K562 (cell line): ENCODE measurements at regions not wholly inside any gene's neighbourhood (a gene's known extent, or its start where the extent isn't known, plus 50 kb on each side); places are given as distances from the start of the nearest gene placed in this dataset.

Experiments used
- ATAC-seq: fragments of 200-7000 bp; cut with Tn5 transposase; 3 replicates; pipeline ENCODE4 v1.9.1; 2020; ENCODE audit warnings: moderate library complexity
- BruUV-seq: library from RNA; stranded (reverse); fragments of 400-500 nt; replicated peaks from 2 replicates; lab custom pipeline; 2021; lab: Mats Ljungman, UMichigan
- CTCF ChIA-PET: fragments of 300-600 bp; formaldehyde crosslinking; extraction: SDS; loops from one replicate; lab custom pipeline; 2021; ENCODE audit warnings: low intra/inter-chr PET ratio; lab: Yijun Ruan, JAX
- POLR2A ChIA-PET: fragments of 300-600, 350-650 bp; sonication (Branson Sonifier 250); formaldehyde crosslinking; extraction: SDS; loops from one replicate; lab custom pipeline; 2021; ENCODE audit warnings: antibody characterized with exemption, inconsistent platforms; lab: Yijun Ruan, JAX
- DNase-seq, 4 experiments: peaks; one replicate each; pipeline versions ENCODE4 v3.0.0 to v3.0.0-alpha.2; 2011 to 2018; ENCODE audit warnings: low spot score in 3 of 4, mixed read lengths in 3 of 4; ENCODE audit errors: extremely low read depth in 1 of 4
- FAIRE-seq: peaks from 2 replicates; lab custom pipeline; 2011; peaks lifted over from hg19 to GRCh38; lab: Jason Lieb, UNC
- H2AFZ ChIP-seq: 2 replicates; pipeline ENCODE4 v1.6.0; 2011; ENCODE audit warnings: low read depth, low read length, control low read depth, inconsistent platforms
- H3K27ac ChIP-seq: fragments of 200-600 bp; 3 replicates; pipeline ENCODE4 v1.8.0; 2011; ENCODE audit warnings: low read depth, mild to moderate bottlenecking, control low read depth, inconsistent platforms, low read length, moderate library complexity, mixed read lengths; ENCODE audit errors: extremely low read depth
- H3K27me3 ChIP-seq, 2 experiments: fragments of 300-600 bp in 1 of 2; 2 replicates in 1 of 2; 3 replicates in 1 of 2; pipeline versions ENCODE4 v1.6.0 to v1.8.0; 2011; ENCODE audit warnings: inconsistent platforms in 2 of 2, low read length in 2 of 2, mild to moderate bottlenecking in 1 of 2, mixed read lengths in 1 of 2, moderate library complexity in 1 of 2; ENCODE audit not compliant: control insufficient read depth in 2 of 2, insufficient read depth in 2 of 2
- H3K36me3 ChIP-seq: fragments of 300-600 bp; 3 replicates; pipeline ENCODE4 v1.8.0; 2011; ENCODE audit warnings: mild to moderate bottlenecking, low read length, inconsistent platforms; ENCODE audit not compliant: control insufficient read depth, insufficient read depth
- H3K4me1 ChIP-seq, 2 experiments: fragments of 200-600 bp in 1 of 2; replicated peaks in 1 of 2; 2 replicates in 1 of 2; 3 replicates in 1 of 2; pipeline versions ENCODE4 v1.5.1 to v1.8.0; 2011; ENCODE audit warnings: inconsistent platforms in 2 of 2, low read length in 2 of 2, mild to moderate bottlenecking in 1 of 2, mixed read lengths in 1 of 2, moderate library complexity in 1 of 2; ENCODE audit not compliant: control insufficient read depth in 2 of 2, insufficient read depth in 2 of 2
- H3K4me2 ChIP-seq: 2 replicates; pipeline ENCODE4 v1.6.1; 2011; ENCODE audit warnings: low read length, control low read depth, inconsistent platforms, mixed read lengths; ENCODE audit not compliant: insufficient read depth
- H3K4me3 ChIP-seq: fragments of 200-600 bp; sonication (generic), shearing (Covaris generic); 2 replicates; pipeline ENCODE4 v1.5.1; 2016; ENCODE audit warnings: control low read depth, inconsistent platforms
- H3K79me2 ChIP-seq: fragments of 200-600 bp; 3 replicates; pipeline ENCODE4 v1.8.0; 2011; ENCODE audit warnings: low read length, inconsistent platforms; ENCODE audit not compliant: control insufficient read depth, insufficient read depth
- H3K9ac ChIP-seq, 2 experiments: 2 replicates each; pipeline versions ENCODE4 v1.6.0 to v1.6.1; 2011; ENCODE audit warnings: low read depth in 2 of 2, low read length in 2 of 2, control low read depth in 1 of 2, inconsistent platforms in 1 of 2, mild to moderate bottlenecking in 1 of 2, mixed read lengths in 1 of 2; ENCODE audit not compliant: insufficient read depth in 1 of 2
- H3K9me1 ChIP-seq: one replicate; pipeline ENCODE4 v1.6.0; 2011; ENCODE audit warnings: inconsistent platforms, mild to moderate bottlenecking, low read length, moderate library complexity; ENCODE audit not compliant: control insufficient read depth, insufficient read depth
- H3K9me3 ChIP-seq: replicated peaks from 2 replicates; pipeline ENCODE4 v1.5.1; 2011; ENCODE audit warnings: low read depth, low read length, inconsistent platforms; ENCODE audit not compliant: control insufficient read depth, insufficient read depth
- H4K20me1 ChIP-seq: replicated peaks from 2 replicates; pipeline ENCODE4 v1.6.1; 2011; ENCODE audit warnings: low read length, inconsistent platforms, mixed read lengths; ENCODE audit not compliant: control insufficient read depth, insufficient read depth
- IFI16 ChIP-seq: fragments of 250-450 bp; sonication (Bioruptor Pico); IDR thresholded peaks from 2 replicates; pipeline ENCODE4 v2.1.2; 2022; ENCODE audit warnings: mild to moderate bottlenecking, inconsistent platforms
- LEF1 ChIP-seq: fragments of 450-650 bp; IDR thresholded peaks from 2 replicates; pipeline ENCODE4 v1.6.1; 2016; ENCODE audit warnings: mild to moderate bottlenecking
- MAFK ChIP-seq: IDR thresholded peaks from 2 replicates; pipeline ENCODE4 v1.6.1; 2011; ENCODE audit warnings: low read length, improper control_type of control experiment
- MIER1 ChIP-seq: fragments of 450-650 bp; IDR thresholded peaks from 2 replicates; pipeline ENCODE4 v1.6.1; 2016; ENCODE audit warnings: antibody characterized with exemption, mild to moderate bottlenecking, low read depth
- SREBF2 ChIP-seq: sonication (generic); formaldehyde crosslinking; IDR thresholded peaks from 2 replicates; pipeline ENCODE4 v1.4.0; 2020; ENCODE audit warnings: mild to moderate bottlenecking, missing genetic modification reagents
- STAT5B ChIP-seq: fragments of 250-450 bp; sonication (Bioruptor Pico); IDR thresholded peaks from 2 replicates; pipeline ENCODE4 v1.8.0; 2021; ENCODE audit warnings: mild to moderate bottlenecking, inconsistent platforms
- ZNF311 ChIP-seq: fragments of 250-450 bp; sonication (Bioruptor Pico); IDR thresholded peaks from 2 replicates; pipeline ENCODE4 v1.4.0; 2020; ENCODE audit warnings: mild to moderate bottlenecking, moderate library complexity
- ZNF79 ChIP-seq: fragments of 250-450 bp; sonication (Bioruptor Pico); IDR thresholded peaks from 2 replicates; pipeline ENCODE4 v1.4.0; 2020; ENCODE audit warnings: low read depth, mild to moderate bottlenecking, moderate library complexity
- WGBS: fragments of 100-300 bp; shearing (Covaris generic); methylation state at CpG from one replicate; pipeline ENCODE4 v1.1.6; 2016; ENCODE audit warnings: low coverage, mixed read lengths; ENCODE audit not compliant: insufficient coverage; ENCODE audit errors: missing lambda C conversion rate; 5-methylcytosine and 5-hydroxymethylcytosine counted together
- in situ Hi-C: fragments of 300-500 bp; cut with MboI; formaldehyde crosslinking; loops from 4 replicates; pipeline ENCODE4 v1.15.0; 2018; ENCODE audit warnings: inconsistent platforms, mixed read lengths
- intact Hi-C: fragments of 100-400 bp; cut with micrococcal nuclease; formaldehyde crosslinking; loops from 2 replicates; pipeline ENCODE4 v1.14.2; 2022
- TF ChIP-seq, protein P1 (sequence below): sonication (generic); formaldehyde crosslinking; IDR thresholded peaks from 2 replicates; pipeline ENCODE4 v1.8.0; 2022; ENCODE audit warnings: missing genetic modification reagents, mild to moderate bottlenecking, borderline replicate concordance
- TF ChIP-seq, protein P2 (sequence below): fragments of 450-650 bp; IDR thresholded peaks from 2 replicates; pipeline ENCODE4 v1.6.1; 2014; ENCODE audit warnings: low read depth, mild to moderate bottlenecking, moderate library complexity, borderline replicate concordance
- TF ChIP-seq, protein P3 (sequence below): fragments of 450-650 bp; formaldehyde crosslinking; IDR thresholded peaks from 2 replicates; pipeline ENCODE4 v1.4.0; 2020; ENCODE audit warnings: mild to moderate bottlenecking, moderate library complexity
- TF ChIP-seq, protein P4 (sequence below): IDR thresholded peaks from 2 replicates; pipeline ENCODE4 v1.6.1; 2011; ENCODE audit warnings: borderline replicate concordance, low read depth, mild to moderate bottlenecking, moderate library complexity, low read length; ENCODE audit not compliant: insufficient read depth, poor library complexity, severe bottlenecking
- TF ChIP-seq, protein P5 (sequence below): fragments of 200-400 bp; formaldehyde crosslinking; IDR thresholded peaks from 2 replicates; pipeline ENCODE4 v1.6.1; 2017; ENCODE audit warnings: mild to moderate bottlenecking, low read depth, low read length, moderate library complexity

DNA sequence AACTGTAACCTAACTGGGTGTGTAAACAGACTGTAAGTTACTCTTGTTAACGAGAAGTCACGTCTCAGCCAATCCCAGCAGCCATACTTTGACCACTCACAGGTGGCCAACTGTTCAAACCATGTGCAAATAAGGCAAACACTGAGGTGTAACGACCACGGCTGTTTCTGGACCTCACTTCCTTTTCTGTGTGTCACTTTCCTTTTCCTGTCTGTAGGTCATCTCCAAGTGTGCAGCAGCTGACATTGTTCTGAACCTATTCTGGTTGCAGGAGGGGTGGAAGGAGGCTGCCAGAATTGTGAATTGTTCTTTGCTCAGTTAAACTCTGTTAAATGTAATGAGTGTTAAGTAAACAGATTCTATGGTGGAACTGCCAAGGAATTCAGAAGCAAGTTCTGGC, 627.4 kb downstream of the KCNJ2 start (continued):
- TF ChIP-seq, protein P1, sequence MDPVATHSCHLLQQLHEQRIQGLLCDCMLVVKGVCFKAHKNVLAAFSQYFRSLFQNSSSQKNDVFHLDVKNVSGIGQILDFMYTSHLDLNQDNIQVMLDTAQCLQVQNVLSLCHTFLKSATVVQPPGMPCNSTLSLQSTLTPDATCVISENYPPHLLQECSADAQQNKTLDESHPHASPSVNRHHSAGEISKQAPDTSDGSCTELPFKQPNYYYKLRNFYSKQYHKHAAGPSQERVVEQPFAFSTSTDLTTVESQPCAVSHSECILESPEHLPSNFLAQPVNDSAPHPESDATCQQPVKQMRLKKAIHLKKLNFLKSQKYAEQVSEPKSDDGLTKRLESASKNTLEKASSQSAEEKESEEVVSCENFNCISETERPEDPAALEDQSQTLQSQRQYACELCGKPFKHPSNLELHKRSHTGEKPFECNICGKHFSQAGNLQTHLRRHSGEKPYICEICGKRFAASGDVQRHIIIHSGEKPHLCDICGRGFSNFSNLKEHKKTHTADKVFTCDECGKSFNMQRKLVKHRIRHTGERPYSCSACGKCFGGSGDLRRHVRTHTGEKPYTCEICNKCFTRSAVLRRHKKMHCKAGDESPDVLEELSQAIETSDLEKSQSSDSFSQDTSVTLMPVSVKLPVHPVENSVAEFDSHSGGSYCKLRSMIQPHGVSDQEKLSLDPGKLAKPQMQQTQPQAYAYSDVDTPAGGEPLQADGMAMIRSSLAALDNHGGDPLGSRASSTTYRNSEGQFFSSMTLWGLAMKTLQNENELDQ, result no peak
- TF ChIP-seq STAT5B (CRISPR knock-in tag), result no peak
- no peak for TF ChIP-seq ZNF311
- TF ChIP-seq MIER1, result no peak
- TF ChIP-seq, protein P2, sequence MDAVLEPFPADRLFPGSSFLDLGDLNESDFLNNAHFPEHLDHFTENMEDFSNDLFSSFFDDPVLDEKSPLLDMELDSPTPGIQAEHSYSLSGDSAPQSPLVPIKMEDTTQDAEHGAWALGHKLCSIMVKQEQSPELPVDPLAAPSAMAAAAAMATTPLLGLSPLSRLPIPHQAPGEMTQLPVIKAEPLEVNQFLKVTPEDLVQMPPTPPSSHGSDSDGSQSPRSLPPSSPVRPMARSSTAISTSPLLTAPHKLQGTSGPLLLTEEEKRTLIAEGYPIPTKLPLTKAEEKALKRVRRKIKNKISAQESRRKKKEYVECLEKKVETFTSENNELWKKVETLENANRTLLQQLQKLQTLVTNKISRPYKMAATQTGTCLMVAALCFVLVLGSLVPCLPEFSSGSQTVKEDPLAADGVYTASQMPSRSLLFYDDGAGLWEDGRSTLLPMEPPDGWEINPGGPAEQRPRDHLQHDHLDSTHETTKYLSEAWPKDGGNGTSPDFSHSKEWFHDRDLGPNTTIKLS, result no peak

DNA sequence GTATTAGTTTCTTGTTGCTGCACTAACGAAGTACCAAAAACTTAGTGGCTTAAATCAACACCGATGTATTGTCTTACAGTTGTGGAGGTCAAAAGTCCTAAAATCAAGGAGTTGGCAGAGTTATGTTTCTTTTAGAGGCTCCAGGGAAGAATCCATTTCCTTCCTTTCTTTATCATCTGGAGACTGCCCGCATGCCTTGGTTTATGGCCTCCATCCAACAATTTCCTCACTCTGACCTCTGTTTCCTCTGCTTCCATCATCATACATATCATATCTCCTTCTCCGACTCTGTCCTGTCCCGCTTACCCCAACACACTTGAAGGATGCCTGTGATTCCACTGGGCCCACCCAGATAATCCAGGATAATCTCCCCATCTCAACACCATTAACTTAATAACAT, 627.8 kb downstream of the KCNJ2 start:
- Histone ChIP-seq H3K36me3 (no peaks in the 10 kb centered on the region), H3K9me3 (no peaks in the 10 kb centered on the region), H3K4me2 (no peak overlapping the region), H3K9me1 (no peaks in the 10 kb centered on the region), H3K9ac (no peak overlapping the region), H3K27ac (no peak overlapping the region), H3K4me1 (no peaks in the 10 kb centered on the region), H3K4me3 (no peak overlapping the region), H2AFZ (no peak overlapping the region), H3K79me2 (no peaks in the 10 kb centered on the region), H3K27me3 (no peaks in the 10 kb centered on the region), H4K20me1 (no peaks in the 10 kb centered on the region)
- in situ Hi-C loops, result no loop called here
- ATAC-seq (no peak), DNase-seq (no peak), FAIRE-seq (no peak)
- ChIA-PET POLR2A (no interaction called here), CTCF (no interaction called here)
- WGBS, result 1% methylated on average over 5 of the region's 5 CpGs
- intact Hi-C loops, result no loop called here
- BruUV-seq, result no TSS peak
- TF ChIP-seq, protein P3, sequence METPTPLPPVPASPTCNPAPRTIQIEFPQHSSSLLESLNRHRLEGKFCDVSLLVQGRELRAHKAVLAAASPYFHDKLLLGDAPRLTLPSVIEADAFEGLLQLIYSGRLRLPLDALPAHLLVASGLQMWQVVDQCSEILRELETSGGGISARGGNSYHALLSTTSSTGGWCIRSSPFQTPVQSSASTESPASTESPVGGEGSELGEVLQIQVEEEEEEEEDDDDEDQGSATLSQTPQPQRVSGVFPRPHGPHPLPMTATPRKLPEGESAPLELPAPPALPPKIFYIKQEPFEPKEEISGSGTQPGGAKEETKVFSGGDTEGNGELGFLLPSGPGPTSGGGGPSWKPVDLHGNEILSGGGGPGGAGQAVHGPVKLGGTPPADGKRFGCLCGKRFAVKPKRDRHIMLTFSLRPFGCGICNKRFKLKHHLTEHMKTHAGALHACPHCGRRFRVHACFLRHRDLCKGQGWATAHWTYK (CRISPR knock-in tag), result no peak
- TF ChIP-seq, protein P4, sequence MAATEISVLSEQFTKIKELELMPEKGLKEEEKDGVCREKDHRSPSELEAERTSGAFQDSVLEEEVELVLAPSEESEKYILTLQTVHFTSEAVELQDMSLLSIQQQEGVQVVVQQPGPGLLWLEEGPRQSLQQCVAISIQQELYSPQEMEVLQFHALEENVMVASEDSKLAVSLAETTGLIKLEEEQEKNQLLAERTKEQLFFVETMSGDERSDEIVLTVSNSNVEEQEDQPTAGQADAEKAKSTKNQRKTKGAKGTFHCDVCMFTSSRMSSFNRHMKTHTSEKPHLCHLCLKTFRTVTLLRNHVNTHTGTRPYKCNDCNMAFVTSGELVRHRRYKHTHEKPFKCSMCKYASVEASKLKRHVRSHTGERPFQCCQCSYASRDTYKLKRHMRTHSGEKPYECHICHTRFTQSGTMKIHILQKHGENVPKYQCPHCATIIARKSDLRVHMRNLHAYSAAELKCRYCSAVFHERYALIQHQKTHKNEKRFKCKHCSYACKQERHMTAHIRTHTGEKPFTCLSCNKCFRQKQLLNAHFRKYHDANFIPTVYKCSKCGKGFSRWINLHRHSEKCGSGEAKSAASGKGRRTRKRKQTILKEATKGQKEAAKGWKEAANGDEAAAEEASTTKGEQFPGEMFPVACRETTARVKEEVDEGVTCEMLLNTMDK, result no peak
- TF ChIP-seq IFI16 (CRISPR knock-in tag), result no peak
- TF ChIP-seq ZNF79 (CRISPR knock-in tag), result no peak
- no peak for TF ChIP-seq SREBF2
- TF ChIP-seq MAFK, result no peak
- TF ChIP-seq, protein P5, sequence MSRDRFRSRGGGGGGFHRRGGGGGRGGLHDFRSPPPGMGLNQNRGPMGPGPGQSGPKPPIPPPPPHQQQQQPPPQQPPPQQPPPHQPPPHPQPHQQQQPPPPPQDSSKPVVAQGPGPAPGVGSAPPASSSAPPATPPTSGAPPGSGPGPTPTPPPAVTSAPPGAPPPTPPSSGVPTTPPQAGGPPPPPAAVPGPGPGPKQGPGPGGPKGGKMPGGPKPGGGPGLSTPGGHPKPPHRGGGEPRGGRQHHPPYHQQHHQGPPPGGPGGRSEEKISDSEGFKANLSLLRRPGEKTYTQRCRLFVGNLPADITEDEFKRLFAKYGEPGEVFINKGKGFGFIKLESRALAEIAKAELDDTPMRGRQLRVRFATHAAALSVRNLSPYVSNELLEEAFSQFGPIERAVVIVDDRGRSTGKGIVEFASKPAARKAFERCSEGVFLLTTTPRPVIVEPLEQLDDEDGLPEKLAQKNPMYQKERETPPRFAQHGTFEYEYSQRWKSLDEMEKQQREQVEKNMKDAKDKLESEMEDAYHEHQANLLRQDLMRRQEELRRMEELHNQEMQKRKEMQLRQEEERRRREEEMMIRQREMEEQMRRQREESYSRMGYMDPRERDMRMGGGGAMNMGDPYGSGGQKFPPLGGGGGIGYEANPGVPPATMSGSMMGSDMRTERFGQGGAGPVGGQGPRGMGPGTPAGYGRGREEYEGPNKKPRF, result no peak
- TF ChIP-seq LEF1, result no peak
